Kidney (tissue), 13 donors: ENCODE measurements at regions not wholly inside any gene's neighbourhood (a gene's known extent, or its start where the extent isn't known, plus 50 kb on each side); places are given as distances from the start of the nearest gene placed in this dataset.

Source experiments
- DNase-seq, 5 donors: peaks; one replicate each; pipeline ENCODE4 v3.0.0-alpha.2; 2013 to 2020
- FAIRE-seq: peaks from 2 replicates; lab custom pipeline; 2012; peaks lifted over from hg19 to GRCh38; lab: Jason Lieb, UNC
- H3K27ac ChIP-seq, 2 donors: one replicate each; pipeline ENCODE4 v1.7.0; 2013; ENCODE audit warnings: low read depth in 2 of 2, low read length in 2 of 2, inconsistent platforms in 1 of 2
- H3K27me3 ChIP-seq: one replicate; pipeline ENCODE4 v1.7.1; 2013; ENCODE audit warnings: low read length, inconsistent platforms; ENCODE audit not compliant: control insufficient read depth, insufficient read depth
- H3K36me3 ChIP-seq, 3 donors: one replicate each; pipeline versions ENCODE4 v1.7.0 to v1.7.1; 2013; ENCODE audit warnings: low read length in 3 of 3, control low read depth in 1 of 3, inconsistent platforms in 1 of 3; ENCODE audit not compliant: insufficient read depth in 3 of 3, control insufficient read depth in 2 of 3
- H3K4me1 ChIP-seq, 3 donors: one replicate each; pipeline versions ENCODE4 v1.7.0 to v1.7.1; 2013; ENCODE audit warnings: low read length in 3 of 3, inconsistent platforms in 1 of 3, low read depth in 1 of 3; ENCODE audit not compliant: control insufficient read depth in 2 of 3, insufficient read depth in 2 of 3
- H3K4me3 ChIP-seq, 3 donors: one replicate each; pipeline versions ENCODE4 v1.7.0 to v1.8.1; 2013; ENCODE audit warnings: low read length in 3 of 3, control low read depth in 1 of 3, inconsistent platforms in 1 of 3
- H3K9ac ChIP-seq, 3 donors: one replicate each; pipeline versions ENCODE4 v1.7.0 to v1.7.1; 2013; ENCODE audit warnings: low read length in 3 of 3, control low read depth in 1 of 3, inconsistent platforms in 1 of 3
- H3K9me3 ChIP-seq, 3 donors: one replicate each; pipeline versions ENCODE4 v1.7.0 to v1.7.1; 2013; ENCODE audit warnings: low read length in 3 of 3, control low read depth in 1 of 3, inconsistent platforms in 1 of 3; ENCODE audit not compliant: control insufficient read depth in 2 of 3, insufficient read depth in 1 of 3
- CTCF ChIP-seq: IDR thresholded peaks from 3 replicates; pipeline ENCODE4 v1.5.1; 2012; ENCODE audit warnings: mild to moderate bottlenecking, moderate library complexity, borderline replicate concordance; ENCODE audit not compliant: insufficient read depth; ENCODE audit errors: extremely low read depth
- intact Hi-C: fragments of 100-400 bp; cut with DNase I; formaldehyde crosslinking; loops from one replicate; pipeline ENCODE4 v1.11.1; 2022
- donor health status: control.
- donor health status: control.
- donor health status: control.
- donor health status: control.
- donor health status: control.
- donor health status: DM: yes; HTN: yes; CAD: no.
- donor health status: Normal renal cell carcinoma (clear cell type).

- Histone ChIP-seq H3K4me1 (peaks cover 0 to 4% (median 0%) of the 10 kb centered on the region in 3 donors), H3K9ac (no peak overlapping the region), H3K36me3 (no peaks in the 10 kb centered on the region), H3K27ac (no peak overlapping the region), H3K9me3 (peaks cover 0 to 2% (median 0%) of the 10 kb centered on the region in 3 donors), H3K4me3 (no peak overlapping the region), H3K27me3 (no peaks in the 10 kb centered on the region)
- FAIRE-seq (no peak), DNase-seq (no peak)
- intact Hi-C loops, result no loop called here
- TF ChIP-seq CTCF, result no peak
Observed at GRCh38 chr11:19598876-19599486, 113.7 kb upstream of the NAV2 start.

- H3K27ac ChIP-seq, result no peak overlapping the region
- no peak for FAIRE-seq
Observed at GRCh38 chr11:19598456-19598855, 114.2 kb upstream of the NAV2 start.

GRCh38 chr11:19597876-19598275, 114.8 kb upstream of the NAV2 start:
- Histone ChIP-seq H3K27me3 (no peaks in the 10 kb centered on the region), H3K36me3 (no peaks in the 10 kb centered on the region), H3K27ac (no peak overlapping the region), H3K4me1 (peaks cover 0 to 4% (median 0%) of the 10 kb centered on the region in 3 donors), H3K9ac (no peak overlapping the region), H3K4me3 (no peak overlapping the region), H3K9me3 (no peaks in the 10 kb centered on the region)
- DNase-seq (no peak), FAIRE-seq (no peak)
- intact Hi-C loops, result no loop called here
- no peak for TF ChIP-seq CTCF

More at GRCh38 chr11:19598456-19598855, 114.2 kb upstream of the NAV2 start:
- Histone ChIP-seq H3K36me3 (no peaks in the 10 kb centered on the region), H3K9me3 (no peaks in the 10 kb centered on the region), H3K4me3 (no peak overlapping the region), H3K27me3 (no peaks in the 10 kb centered on the region), H3K4me1 (peaks cover 0 to 4% (median 0%) of the 10 kb centered on the region in 3 donors), H3K9ac (no peak overlapping the region)
- no peak for TF ChIP-seq CTCF
- intact Hi-C loops, result no loop called here
- DNase-seq, result no peak
